ENCODE measurements at regions not wholly inside any gene's neighbourhood (a gene's known extent, or its start where the extent isn't known, plus 50 kb on each side); places are given as distances from the start of the nearest gene placed in this dataset.
"Not testable (repeated sequence)": the region's sequence is repeated elsewhere in the genome, so short reads cannot be mapped to it uniquely, and the experiment has no call there.

GRCh38 chr3:107221856-107222255 is 155.4 kb upstream of the CCDC54 start:
- TF ChIP-seq POLR2A (IDR thresholded peaks at IDR 0.05) (no peak), CTCF (IDR thresholded peaks at IDR 0.05) (no peak)
- H3K27ac ChIP-seq = no peak overlapping the region

GRCh38 chr3:107222907-107223306 is 154.3 kb upstream of the CCDC54 start:
- Histone ChIP-seq H3K36me3 (no peaks in the 10 kb centered on the region), H3K4me3 (no peak overlapping the region), H3K27me3 (no peaks in the 10 kb centered on the region), H3K9me3 (no peaks in the 10 kb centered on the region), H3K27ac (peak overlapping the region in 2 of 4 donors; percentile 4 to 30), H3K4me1 (peaks cover 0 to 6% (median 0%) of the 10 kb centered on the region in 4 donors)
- TF ChIP-seq EP300 (IDR thresholded peaks at IDR 0.05) = no peak
- TF ChIP-seq CTCF (IDR thresholded peaks at IDR 0.05) = no peak
- no peak for TF ChIP-seq POLR2AphosphoS5 (IDR thresholded peaks at IDR 0.05)
- TF ChIP-seq POLR2A (IDR thresholded peaks at IDR 0.05) = no peak
- no peak for ATAC-seq (ENCODE audit: low FRiP score in 2 of 2)
- WGBS, 2 donors = 66 to 69% methylated on average over 4 of the region's 4 CpGs
- no peak for DNase-seq

More at GRCh38 chr3:107221856-107222255, 155.4 kb upstream of the CCDC54 start:
- Histone ChIP-seq H3K4me3 (no peak overlapping the region), H3K9me3 (no peaks in the 10 kb centered on the region), H3K4me1 (peaks cover 0 to 6% (median 0%) of the 10 kb centered on the region in 4 donors), H3K27me3 (no peaks in the 10 kb centered on the region), H3K36me3 (no peaks in the 10 kb centered on the region)
- DNase-seq (no peak), ATAC-seq (ENCODE audit: low FRiP score in 2 of 2) (no peak)
- WGBS, 2 donors = 89 to 90% methylated on average over 2 of the region's 2 CpGs

- H3K27ac ChIP-seq = no peak overlapping the region
Observed at GRCh38 chr3:107224026-107224596, 153.1 kb upstream of the CCDC54 start.

GRCh38 chr3:107227091-107227490 is 150.1 kb upstream of the CCDC54 start:
- H3K27me3 ChIP-seq = no peaks in the 10 kb centered on the region
- no peaks in the 10 kb centered on the region for H3K36me3 ChIP-seq
- DNase-seq (no peak), ATAC-seq (ENCODE audit: low FRiP score in 2 of 2) (no peak)
- H3K4me1 ChIP-seq = peaks cover 0 to 6% (median 0%) of the 10 kb centered on the region in 4 donors
- TF ChIP-seq POLR2AphosphoS5 (IDR thresholded peaks at IDR 0.05) (no peak), POLR2A (IDR thresholded peaks at IDR 0.05) (no peak), EP300 (IDR thresholded peaks at IDR 0.05) (no peak), CTCF (IDR thresholded peaks at IDR 0.05) (no peak)
- WGBS, 2 donors = 88 to 90% methylated on average over 1 of the region's 1 CpG
- no peak overlapping the region for H3K4me3 ChIP-seq
- H3K27ac ChIP-seq = no peak overlapping the region
- H3K9me3 ChIP-seq = no peaks in the 10 kb centered on the region

More at GRCh38 chr3:107224026-107224596, 153.1 kb upstream of the CCDC54 start:
- no peak for TF ChIP-seq POLR2AphosphoS5 (IDR thresholded peaks at IDR 0.05)
- TF ChIP-seq EP300 (IDR thresholded peaks at IDR 0.05) = no peak
- no peak for TF ChIP-seq POLR2A (IDR thresholded peaks at IDR 0.05)
- TF ChIP-seq CTCF (IDR thresholded peaks at IDR 0.05) = no peak
- WGBS, 2 donors = 61 to 62% methylated on average over 2 of the region's 2 CpGs
- H3K27me3 ChIP-seq = no peaks in the 10 kb centered on the region
- H3K9me3 ChIP-seq = no peaks in the 10 kb centered on the region
- no peaks in the 10 kb centered on the region for H3K36me3 ChIP-seq
- DNase-seq (no peak), ATAC-seq (ENCODE audit: low FRiP score in 2 of 2) (no peak)
- H3K4me3 ChIP-seq = no peak overlapping the region
- peaks cover 0 to 6% (median 0%) of the 10 kb centered on the region in 4 donors for H3K4me1 ChIP-seq

- WGBS, 2 donors = 92 to 93% methylated on average over 4 of the region's 4 CpGs
- not testable (repeated sequence) for ATAC-seq (ENCODE audit: low FRiP score in 2 of 2); DNase-seq; H3K27ac ChIP-seq; H3K4me3 ChIP-seq; H3K27me3 ChIP-seq; H3K36me3 ChIP-seq; H3K9me3 ChIP-seq
- peaks cover 0 to 10% (median 1%) of the 10 kb centered on the region in 4 donors for H3K4me1 ChIP-seq
Observed at GRCh38 chr3:107233877-107234276, 143.4 kb upstream of the CCDC54 start.

Data from upper lobe of left lung (tissue), 6 donors.